WTC11 (cell line): ENCODE measurements at regions not wholly inside any gene's neighbourhood (a gene's known extent, or its start where the extent isn't known, plus 50 kb on each side); places are given as distances from the start of the nearest gene placed in this dataset.

Experiments used
- ATAC-seq: fragments of 200-7000 bp; cut with Tn5 transposase; 2 replicates; pipeline ENCODE4 v1.10.0; 2021; ENCODE audit warnings: mild to moderate bottlenecking, moderate library complexity
- CTCF ChIA-PET: fragments of 300-600 bp; sonication (Branson Sonifier 250); formaldehyde crosslinking; loops from one replicate; lab custom pipeline; 2021; ENCODE audit warnings: antibody characterized with exemption; lab: Charles Lee
- POLR2A ChIA-PET: fragments of 350-600 bp; sonication (Branson Sonifier 250); formaldehyde crosslinking; loops from one replicate; lab custom pipeline; 2021; ENCODE audit warnings: antibody characterized with exemption; lab: Charles Lee
- DNase-seq: peaks from one replicate; pipeline ENCODE4 v3.0.0; 2021; ENCODE audit warnings: low spot score
- H3K27ac Mint-ChIP-seq: 2 replicates; pipeline ENCODE4 v1.8.0; 2021; ENCODE audit warnings: mixed read lengths
- H3K27me3 Mint-ChIP-seq: 2 replicates; pipeline ENCODE4 v1.8.0; 2021; ENCODE audit warnings: low read depth, mild to moderate bottlenecking, moderate library complexity, mixed read lengths
- H3K36me3 Mint-ChIP-seq: 2 replicates; pipeline ENCODE4 v1.8.0; 2021; ENCODE audit warnings: mixed read lengths
- H3K4me1 Mint-ChIP-seq: 2 replicates; pipeline ENCODE4 v1.8.0; 2022; ENCODE audit warnings: mixed read lengths
- H3K4me3 Mint-ChIP-seq: 2 replicates; pipeline ENCODE4 v1.8.0; 2021; ENCODE audit warnings: mild to moderate bottlenecking, moderate library complexity, mixed read lengths
- H3K9me3 Mint-ChIP-seq: 2 replicates; pipeline ENCODE4 v1.8.0; 2021; ENCODE audit warnings: mixed read lengths
- ATF1 ChIP-seq: sonication (generic); formaldehyde crosslinking; IDR thresholded peaks from 2 replicates; pipeline ENCODE4 v1.8.1; 2023; ENCODE audit warnings: mild to moderate bottlenecking, moderate library complexity, missing genetic modification reagents
- CREM ChIP-seq: sonication (generic); formaldehyde crosslinking; IDR thresholded peaks from 2 replicates; pipeline ENCODE4 v1.8.1; 2022; ENCODE audit warnings: mild to moderate bottlenecking, missing genetic modification reagents, moderate library complexity
- E2F1 ChIP-seq: sonication (generic); formaldehyde crosslinking; IDR thresholded peaks from 2 replicates; pipeline ENCODE4 v1.8.0; 2022; ENCODE audit warnings: mild to moderate bottlenecking, missing genetic modification reagents
- ERG ChIP-seq: fragments of 250-450 bp; sonication (Bioruptor Pico); IDR thresholded peaks from 2 replicates; pipeline ENCODE4 v1.8.0; 2021; ENCODE audit warnings: mild to moderate bottlenecking
- FOXK1 ChIP-seq: sonication (generic); formaldehyde crosslinking; IDR thresholded peaks from 2 replicates; pipeline ENCODE4 v1.8.0; 2022; ENCODE audit warnings: mild to moderate bottlenecking, moderate library complexity, missing genetic modification reagents
- HMGA2 ChIP-seq: fragments of 250-450 bp; sonication (Bioruptor Pico); IDR thresholded peaks from 2 replicates; pipeline ENCODE4 v1.4.0; 2021; ENCODE audit warnings: mild to moderate bottlenecking, moderate library complexity
- JAZF1 ChIP-seq: fragments of 250-450 bp; sonication (Bioruptor Pico); IDR thresholded peaks from 2 replicates; pipeline ENCODE4 v1.9.0; 2021; ENCODE audit warnings: moderate library complexity, mild to moderate bottlenecking, inconsistent platforms
- MXD4 ChIP-seq: fragments of 250-450 bp; sonication (Bioruptor Pico); IDR thresholded peaks from 2 replicates; pipeline ENCODE4 v1.8.0; 2021; ENCODE audit warnings: mild to moderate bottlenecking, moderate library complexity, borderline replicate concordance
- NFE2L1 ChIP-seq: sonication (generic); formaldehyde crosslinking; IDR thresholded peaks from 2 replicates; pipeline ENCODE4 v1.8.1; 2023; ENCODE audit warnings: missing genetic modification reagents
- NFYB ChIP-seq: sonication (generic); formaldehyde crosslinking; conservative IDR thresholded peaks from 2 replicates; pipeline ENCODE4 v1.8.0; 2022; ENCODE audit warnings: low read depth, missing genetic modification reagents
- PRRX2 ChIP-seq: fragments of 250-450 bp; sonication (Bioruptor Pico); IDR thresholded peaks from 2 replicates; pipeline ENCODE4 v1.8.0; 2021; ENCODE audit warnings: mild to moderate bottlenecking
- RELA ChIP-seq: sonication (generic); formaldehyde crosslinking; IDR thresholded peaks from 2 replicates; pipeline ENCODE4 v1.8.1; 2022; ENCODE audit warnings: missing genetic modification reagents, mild to moderate bottlenecking, borderline replicate concordance
- SOX15 ChIP-seq: fragments of 250-450 bp; sonication (Bioruptor Pico); IDR thresholded peaks from 2 replicates; pipeline ENCODE4 v1.9.0; 2021; ENCODE audit warnings: mild to moderate bottlenecking
- TCF7 ChIP-seq: sonication (generic); formaldehyde crosslinking; IDR thresholded peaks from 2 replicates; pipeline ENCODE4 v1.8.0; 2022; ENCODE audit warnings: mild to moderate bottlenecking, low read depth, missing genetic modification reagents, moderate library complexity
- USF1 ChIP-seq: sonication (generic); formaldehyde crosslinking; IDR thresholded peaks from 2 replicates; pipeline ENCODE4 v1.8.0; 2022; ENCODE audit warnings: mild to moderate bottlenecking, missing genetic modification reagents
- ZNF263 ChIP-seq: sonication (generic); formaldehyde crosslinking; IDR thresholded peaks from 2 replicates; pipeline ENCODE4 v1.8.1; 2022; ENCODE audit warnings: low read depth, mild to moderate bottlenecking, moderate library complexity, missing genetic modification reagents
- ZNF512 ChIP-seq: sonication (generic); formaldehyde crosslinking; IDR thresholded peaks from 2 replicates; pipeline ENCODE4 v1.8.1; 2022; ENCODE audit warnings: missing genetic modification reagents, borderline replicate concordance
- ZNF671 ChIP-seq: fragments of 250-450 bp; sonication (Bioruptor Pico); IDR thresholded peaks from 2 replicates; pipeline ENCODE4 v1.8.0; 2021; ENCODE audit warnings: mild to moderate bottlenecking
- TF ChIP-seq, protein P1 (sequence below): sonication (generic); formaldehyde crosslinking; IDR thresholded peaks from 2 replicates; pipeline ENCODE4 v1.8.1; 2022; ENCODE audit warnings: mild to moderate bottlenecking, missing genetic modification reagents, moderate library complexity, borderline replicate concordance
- TF ChIP-seq, protein P2 (sequence below): fragments of 250-450 bp; sonication (Bioruptor Pico); conservative IDR thresholded peaks from 2 replicates; pipeline ENCODE4 v1.9.0; 2021; ENCODE audit warnings: mild to moderate bottlenecking

- DNase-seq, result no peak
- CTCF ChIA-PET, result no interaction called here
- ATAC-seq, result peak; percentile 95
- peaks cover 14% of the 10 kb centered on the region for H3K9me3 Mint-ChIP-seq
- peaks cover 13% of the 10 kb centered on the region for H3K36me3 Mint-ChIP-seq
- TF ChIP-seq USF1 (no peak), SOX15 (no peak), FOXK1 (CRISPR knock-in tag) (no peak), ZNF263 (CRISPR knock-in tag) (no peak), ERG (CRISPR knock-in tag) (no peak), JAZF1 (CRISPR knock-in tag) (no peak), RELA (CRISPR knock-in tag) (no peak)
- TF ChIP-seq, protein P1, sequence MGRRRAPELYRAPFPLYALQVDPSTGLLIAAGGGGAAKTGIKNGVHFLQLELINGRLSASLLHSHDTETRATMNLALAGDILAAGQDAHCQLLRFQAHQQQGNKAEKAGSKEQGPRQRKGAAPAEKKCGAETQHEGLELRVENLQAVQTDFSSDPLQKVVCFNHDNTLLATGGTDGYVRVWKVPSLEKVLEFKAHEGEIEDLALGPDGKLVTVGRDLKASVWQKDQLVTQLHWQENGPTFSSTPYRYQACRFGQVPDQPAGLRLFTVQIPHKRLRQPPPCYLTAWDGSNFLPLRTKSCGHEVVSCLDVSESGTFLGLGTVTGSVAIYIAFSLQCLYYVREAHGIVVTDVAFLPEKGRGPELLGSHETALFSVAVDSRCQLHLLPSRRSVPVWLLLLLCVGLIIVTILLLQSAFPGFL, result no peak
- POLR2A ChIA-PET, result no interaction called here
- peaks cover 10% of the 10 kb centered on the region for H3K4me1 Mint-ChIP-seq
- no peak overlapping the region for H3K4me3 Mint-ChIP-seq
- peak overlapping the region; percentile 20 for H3K27ac Mint-ChIP-seq
- no peaks in the 10 kb centered on the region for H3K27me3 Mint-ChIP-seq
These were observed 493.9 kb downstream of the ZIC1 start for GRCh38 chr3:147903026-147903425.

DNA sequence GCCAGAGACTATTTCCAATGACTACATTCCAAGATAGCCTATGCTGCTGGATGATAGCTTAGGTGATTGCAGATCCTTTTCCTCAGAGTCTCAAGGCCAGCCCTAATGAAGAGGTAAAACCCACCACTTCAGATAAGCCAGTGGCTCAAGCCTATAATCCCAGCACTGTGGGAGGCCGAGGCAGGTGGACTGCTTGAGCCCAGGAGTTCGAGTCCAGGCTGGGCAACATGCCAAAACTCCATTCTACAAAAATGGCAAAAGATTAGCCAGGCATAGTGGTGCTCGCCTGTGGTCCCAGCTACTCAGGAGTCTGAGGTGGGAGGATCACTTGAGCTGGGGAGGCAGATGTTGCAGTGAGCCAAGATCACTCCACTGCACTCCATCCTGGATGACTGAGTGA lies 495.3 kb downstream of the ZIC1 start:
- DNase-seq (no peak), ATAC-seq (no peak)
- H3K4me3 Mint-ChIP-seq, result no peak overlapping the region
- no peak overlapping the region for H3K27ac Mint-ChIP-seq
- TF ChIP-seq RELA (CRISPR knock-in tag) (no peak), PRRX2 (CRISPR knock-in tag) (no peak)
- no peaks in the 10 kb centered on the region for H3K27me3 Mint-ChIP-seq
- H3K9me3 Mint-ChIP-seq, result peaks cover 14% of the 10 kb centered on the region
- peaks cover 8% of the 10 kb centered on the region for H3K4me1 Mint-ChIP-seq
- H3K36me3 Mint-ChIP-seq, result peaks cover 13% of the 10 kb centered on the region
- POLR2A ChIA-PET, result no interaction called here
- CTCF ChIA-PET, result no interaction called here

DNA sequence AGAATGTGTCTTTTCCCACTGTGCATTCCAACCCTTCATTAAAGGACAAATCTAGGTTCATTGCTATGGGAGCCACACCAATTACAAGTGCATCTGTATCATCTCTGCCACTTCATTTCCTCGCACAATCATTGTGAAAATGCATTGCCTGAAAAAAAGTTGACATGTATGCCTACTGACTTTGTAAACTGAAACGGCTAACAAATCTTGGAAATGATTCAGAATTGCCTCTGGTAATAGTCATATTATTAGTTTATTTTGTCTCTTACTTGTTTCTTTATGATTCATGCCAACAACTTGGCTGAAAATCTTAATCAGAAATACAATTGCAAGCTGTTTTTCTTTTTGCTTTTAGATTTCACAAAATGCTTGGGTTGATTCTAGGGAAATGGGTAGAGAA lies 497.1 kb downstream of the ZIC1 start:
- H3K27ac Mint-ChIP-seq, result no peak overlapping the region
- ChIA-PET POLR2A (no interaction called here), CTCF (no interaction called here)
- H3K4me1 Mint-ChIP-seq, result peaks cover 8% of the 10 kb centered on the region
- DNase-seq, result no peak
- H3K27me3 Mint-ChIP-seq, result no peaks in the 10 kb centered on the region
- no peak overlapping the region for H3K4me3 Mint-ChIP-seq
- peaks cover 6% of the 10 kb centered on the region for H3K9me3 Mint-ChIP-seq
- H3K36me3 Mint-ChIP-seq, result peaks cover 5% of the 10 kb centered on the region
- ATAC-seq, result no peak
- TF ChIP-seq ZNF263 (CRISPR knock-in tag), result no peak
- TF ChIP-seq TCF7 (CRISPR knock-in tag), result no peak
- no peak for TF ChIP-seq MXD4 (CRISPR knock-in tag)
- TF ChIP-seq, protein P1, result no peak
- TF ChIP-seq E2F1, result no peak
- TF ChIP-seq CREM (CRISPR knock-in tag), result no peak
- no peak for TF ChIP-seq ATF1 (CRISPR knock-in tag)
- TF ChIP-seq ZNF512, result no peak
- no peak for TF ChIP-seq ZNF671
- TF ChIP-seq, protein P2, sequence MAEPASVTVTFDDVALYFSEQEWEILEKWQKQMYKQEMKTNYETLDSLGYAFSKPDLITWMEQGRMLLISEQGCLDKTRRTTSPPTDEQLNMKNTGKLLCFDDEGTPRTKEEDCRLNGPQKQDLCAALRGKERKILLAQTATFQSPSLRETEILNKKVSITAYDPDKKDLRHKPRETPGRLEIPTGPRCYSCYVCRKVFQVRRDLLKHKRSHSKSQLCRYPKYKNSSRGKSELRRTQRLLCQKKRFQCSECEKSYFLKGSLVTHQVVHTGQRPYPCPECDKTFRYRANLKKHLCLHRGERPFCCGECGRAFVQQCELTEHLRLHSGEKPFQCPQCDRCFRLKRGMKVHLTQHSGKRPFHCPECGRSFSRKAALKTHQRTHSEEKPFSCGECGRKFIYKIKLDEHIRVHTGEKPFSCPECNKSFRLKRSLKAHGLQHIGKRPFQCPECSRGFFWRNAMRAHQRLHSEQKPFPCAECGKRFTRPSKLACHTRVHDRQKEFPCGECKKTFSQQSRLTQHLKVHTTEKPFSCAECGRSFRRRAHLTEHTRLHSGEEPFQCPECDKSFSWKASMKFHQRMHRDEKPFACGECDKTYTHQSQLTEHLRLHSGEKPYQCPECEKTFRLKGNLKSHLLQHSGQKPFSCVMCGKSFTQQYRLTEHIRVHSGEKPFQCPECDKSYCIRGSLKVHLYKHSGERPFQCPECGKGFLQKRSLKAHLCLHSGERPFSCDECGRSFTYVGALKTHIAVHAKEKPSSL (CRISPR knock-in tag), result no peak
- TF ChIP-seq NFE2L1, result no peak
- TF ChIP-seq HMGA2 (CRISPR knock-in tag), result no peak
- no peak for TF ChIP-seq FOXK1 (CRISPR knock-in tag)
- no peak for TF ChIP-seq NFYB (CRISPR knock-in tag)
